IPS DF 19.7 (cell line): ENCODE measurements at regions not wholly inside any gene's neighbourhood (a gene's known extent, or its start where the extent isn't known, plus 50 kb on each side); places are given as distances from the start of the nearest gene placed in this dataset.
A peak's percentile ranks its signal among the peaks of the same experiment; 100 is the strongest.

Experiments
- DNase-seq: peaks from one replicate; pipeline ENCODE4 v3.0.0-alpha.2; 2013; ENCODE audit warnings: low read depth, low spot score

DNA sequence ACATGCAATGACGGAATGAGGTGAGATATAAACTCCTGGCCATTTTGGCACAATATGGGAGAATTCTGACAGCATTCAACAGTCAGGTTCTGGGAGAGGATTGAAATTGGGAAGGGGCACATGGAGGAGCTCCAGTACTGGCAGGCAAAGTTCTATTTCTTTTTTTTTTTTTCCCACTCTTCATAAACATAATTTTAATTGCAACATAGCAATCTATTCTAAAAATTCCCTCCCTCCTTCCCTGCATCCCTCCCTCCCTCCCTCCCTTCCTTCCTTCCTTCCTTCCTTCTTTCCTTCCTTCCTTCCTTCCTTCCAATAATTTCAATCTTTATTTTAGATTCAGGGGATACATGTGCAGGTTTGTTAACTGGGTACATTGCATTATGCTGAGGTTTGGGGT, 93.2 kb downstream of the PTCSC3 start:
- no peak for DNase-seq

GRCh38 chr14:36078080-36078479, 98.4 kb downstream of the PTCSC3 start:
- no peak for DNase-seq

- DNase-seq = no peak
Measured at GRCh38 chr14:36076197-36076596, 100.3 kb downstream of the PTCSC3 start.

DNA sequence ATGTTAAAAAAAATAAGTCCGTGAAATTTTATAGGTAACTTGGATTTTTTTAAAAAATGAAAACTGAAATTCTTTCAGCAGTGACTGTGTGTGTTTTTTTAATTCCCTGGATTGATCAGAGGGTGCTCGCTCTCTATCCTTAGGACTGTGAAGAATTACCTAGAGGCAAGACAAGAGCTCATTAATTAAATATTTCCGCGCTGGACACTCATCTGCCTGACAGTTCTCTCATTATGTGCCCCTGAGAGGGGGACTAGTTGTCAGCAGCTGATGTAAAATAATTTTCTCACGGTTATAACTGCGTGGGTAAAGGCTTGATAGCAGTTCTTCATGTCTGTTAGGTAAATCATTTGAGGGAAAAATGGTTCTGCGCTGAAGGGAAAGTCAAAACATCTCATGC, 101.3 kb downstream of the PTCSC3 start:
- DNase-seq = no peak

- no peak for DNase-seq
Measured at GRCh38 chr14:36070720-36071043, 105.8 kb downstream of the PTCSC3 start.

DNA sequence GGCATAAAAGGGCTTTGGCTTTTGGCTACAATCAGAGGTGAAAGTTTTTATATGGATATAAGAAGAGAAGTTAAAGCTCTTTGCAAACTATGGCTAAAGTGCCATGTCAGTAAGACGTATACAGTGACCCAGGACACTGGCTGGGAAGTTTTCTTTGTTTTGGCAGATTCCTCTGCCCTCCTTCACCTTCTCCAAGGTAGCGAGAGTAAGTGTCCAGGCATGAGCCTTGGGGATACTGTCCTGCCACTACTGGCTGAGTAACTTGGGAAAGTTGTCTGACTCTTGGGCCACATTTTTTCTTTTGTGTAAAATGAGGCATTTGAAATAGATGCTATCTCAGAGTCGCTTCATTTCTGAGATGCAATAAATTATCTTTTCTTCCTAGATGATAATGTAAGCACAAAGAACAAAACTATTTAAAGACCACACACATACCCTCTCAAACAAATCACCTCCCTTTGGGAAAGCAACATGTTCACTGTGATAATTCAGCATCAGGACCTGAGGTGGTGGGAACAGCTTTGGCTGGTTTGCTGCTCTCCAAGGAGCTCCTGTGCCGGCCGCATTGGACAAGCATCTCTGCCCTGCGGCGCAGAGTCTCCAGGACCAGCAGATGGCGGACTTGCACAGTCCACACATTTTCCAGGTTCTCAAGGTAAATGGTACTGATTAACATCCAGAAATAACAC, 106.3 kb downstream of the PTCSC3 start:
- DNase-seq = peak; percentile 33

- peak; percentile 15 for DNase-seq
Measured at GRCh38 chr14:36069535-36069900, 107.0 kb downstream of the PTCSC3 start.

DNA sequence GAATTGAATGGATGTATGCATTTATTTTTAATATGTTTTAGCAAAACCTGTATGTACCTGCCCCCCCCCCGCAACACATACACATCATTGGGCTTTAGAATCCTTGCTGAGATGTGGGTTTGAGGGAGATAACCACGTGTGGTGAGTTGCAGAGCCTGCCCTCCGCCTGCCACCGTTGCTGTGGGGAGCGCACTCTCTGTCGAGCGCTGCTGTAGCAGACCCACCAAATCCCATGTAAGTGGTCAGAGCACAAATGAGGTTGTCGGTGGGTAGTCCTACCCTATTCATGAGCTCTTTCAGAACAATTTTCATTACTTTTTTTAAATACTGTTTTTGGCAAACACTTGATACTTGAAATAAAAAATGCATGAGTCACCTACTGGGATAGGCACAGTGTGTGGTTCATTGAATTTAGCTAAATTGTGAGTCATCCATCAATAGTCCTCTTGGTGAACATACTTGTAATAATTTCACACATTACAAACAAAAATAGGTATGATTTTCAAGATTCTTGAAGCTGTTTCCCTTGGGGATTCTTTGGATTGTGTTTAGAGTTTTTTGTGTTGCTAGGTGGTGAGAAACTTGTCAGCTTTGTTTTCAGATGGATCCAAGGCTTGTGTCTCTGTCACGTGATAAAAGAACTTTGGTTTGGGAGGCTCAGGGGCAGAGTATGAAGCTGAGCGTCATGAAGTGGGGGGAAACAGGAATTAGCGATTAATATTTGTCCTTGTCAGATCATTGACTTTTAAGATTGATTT, 107.6 kb downstream of the PTCSC3 start:
- DNase-seq = no peak

DNA sequence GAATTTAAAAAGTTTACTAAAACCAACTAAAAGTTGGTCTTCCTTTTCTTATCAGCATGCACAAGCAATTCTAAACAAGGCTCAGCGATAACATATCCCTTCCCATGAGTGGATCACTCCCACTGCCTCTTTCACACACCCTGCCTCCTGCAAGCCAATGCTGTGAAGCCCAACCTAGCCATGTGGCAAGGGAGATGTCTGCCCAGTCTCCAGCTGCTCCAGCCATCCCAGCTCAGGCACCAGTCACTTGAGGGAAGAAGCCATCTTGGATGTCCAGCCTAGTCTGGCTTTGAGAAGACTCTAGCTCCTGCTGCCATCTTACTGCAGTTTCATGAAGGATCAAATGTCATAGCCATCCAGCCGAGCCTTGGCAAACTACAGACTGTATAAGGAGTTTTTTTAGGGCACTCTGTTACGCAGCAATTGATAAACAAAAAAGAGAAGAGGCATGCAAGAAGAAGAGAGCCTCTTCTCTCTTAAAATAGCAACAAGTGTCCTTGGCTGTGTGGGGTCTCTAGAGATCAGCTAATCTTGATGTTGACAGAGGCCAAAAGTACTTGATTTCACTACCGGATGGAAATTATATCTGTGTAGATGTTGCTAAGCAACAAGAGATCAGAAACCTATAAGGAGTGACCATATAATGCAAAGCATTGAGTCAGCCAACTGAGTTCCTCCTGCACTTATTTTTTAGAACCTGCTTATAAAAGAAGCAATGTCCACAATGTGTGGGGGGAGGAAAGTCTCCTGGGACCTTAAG, 108.9 kb downstream of the PTCSC3 start:
- DNase-seq = no peak

- no peak for DNase-seq
Measured at GRCh38 chr14:36066636-36067035, 109.9 kb downstream of the PTCSC3 start.

DNA sequence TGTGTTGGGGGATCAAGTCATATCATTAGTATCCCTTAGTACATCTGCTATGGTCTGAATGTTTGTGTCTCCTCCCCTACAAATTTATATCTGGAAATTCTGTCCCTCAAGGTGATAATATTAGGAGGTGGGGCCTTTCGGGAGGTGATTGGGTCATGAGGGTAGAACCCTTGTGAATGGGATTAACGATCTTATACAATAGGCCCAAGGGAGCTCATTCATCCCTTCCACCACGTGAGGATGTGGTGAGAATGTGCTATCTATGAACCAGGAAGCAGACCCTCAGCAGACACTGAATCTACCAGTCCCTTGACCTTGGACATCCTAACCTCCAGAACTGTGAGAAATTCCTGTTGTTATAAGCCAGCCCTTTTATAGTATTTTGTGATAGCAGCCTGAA, 110.7 kb downstream of the PTCSC3 start:
- no peak for DNase-seq

- no peak for DNase-seq
Measured at GRCh38 chr14:36059531-36059930, 117.0 kb downstream of the PTCSC3 start.

- DNase-seq = no peak
Measured at GRCh38 chr14:36057452-36058116, 118.9 kb downstream of the PTCSC3 start.

GRCh38 chr14:36056845-36057244, 119.7 kb downstream of the PTCSC3 start:
- DNase-seq = no peak

GRCh38 chr14:36055681-36056225, 120.8 kb downstream of the PTCSC3 start:
- DNase-seq = no peak

DNA sequence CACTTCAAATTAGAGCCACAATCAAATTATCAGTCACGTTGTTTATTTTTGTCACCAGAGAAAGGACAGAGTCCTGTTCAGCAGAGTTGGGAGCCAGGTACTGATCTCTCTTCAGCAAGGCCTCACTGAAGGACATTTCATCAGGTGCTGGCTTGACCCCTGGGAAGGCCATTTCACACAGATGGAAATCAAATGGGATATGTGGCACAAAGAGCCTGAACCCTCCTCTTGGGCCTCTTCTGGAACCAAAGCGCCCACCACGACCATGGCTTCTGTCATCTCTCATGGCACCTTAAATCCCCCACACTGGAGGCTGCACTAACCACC, 121.5 kb downstream of the PTCSC3 start:
- no peak for DNase-seq

DNA sequence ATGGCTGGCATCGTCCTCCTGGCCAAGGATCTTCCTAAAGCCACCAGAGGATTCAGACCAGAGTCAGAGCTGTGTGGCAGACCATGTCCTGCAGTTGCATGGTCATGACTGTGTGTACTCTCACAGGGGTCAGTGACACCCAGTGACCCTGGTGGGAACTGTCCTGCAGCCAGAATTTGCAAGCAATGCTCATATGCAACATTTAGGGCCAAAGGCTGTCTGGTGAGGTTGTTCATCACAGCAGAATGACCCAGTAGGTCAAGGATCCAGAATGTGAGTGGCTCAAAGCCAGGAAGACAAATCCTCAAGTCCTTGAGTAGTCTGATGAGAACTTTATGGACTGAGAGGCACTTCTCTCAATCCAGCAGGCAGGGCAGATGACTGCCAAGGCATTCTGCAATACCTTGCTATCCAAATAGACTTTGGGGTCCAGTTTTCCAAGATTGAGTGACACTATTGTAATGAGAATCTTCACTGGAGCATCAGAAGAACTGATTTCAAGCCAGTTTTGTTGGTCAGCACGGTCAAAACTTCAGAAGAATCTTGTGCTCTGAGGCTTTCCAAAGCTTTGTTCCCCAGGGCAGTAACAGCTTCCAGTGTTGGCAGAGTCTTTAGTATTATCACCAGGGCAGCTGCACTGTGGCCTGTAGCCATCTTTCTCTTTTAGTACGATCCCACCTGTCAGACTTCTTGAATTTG, 122.0 kb downstream of the PTCSC3 start:
- no peak for DNase-seq

DNA sequence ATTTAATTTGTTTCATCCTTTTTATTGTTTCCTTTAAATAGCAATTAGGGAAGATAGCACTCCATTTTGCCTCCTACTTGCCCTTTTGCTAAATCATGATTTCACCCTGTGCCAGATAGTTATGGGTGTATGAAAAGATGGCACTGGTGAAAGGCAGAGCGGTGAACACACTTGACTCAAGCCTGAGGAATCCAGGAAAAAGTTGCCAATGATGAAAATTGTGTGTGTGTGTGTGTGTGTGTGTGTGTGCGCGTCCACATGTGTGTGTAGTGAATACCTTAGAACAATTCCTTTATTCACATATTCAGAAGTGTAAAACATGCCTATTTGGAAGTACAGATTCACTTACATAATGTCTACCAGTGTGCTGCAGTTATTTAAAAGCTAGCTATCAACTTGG, 123.8 kb downstream of the PTCSC3 start:
- DNase-seq = no peak

GRCh38 chr14:36052063-36052462, 124.5 kb downstream of the PTCSC3 start:
- DNase-seq = no peak

DNA sequence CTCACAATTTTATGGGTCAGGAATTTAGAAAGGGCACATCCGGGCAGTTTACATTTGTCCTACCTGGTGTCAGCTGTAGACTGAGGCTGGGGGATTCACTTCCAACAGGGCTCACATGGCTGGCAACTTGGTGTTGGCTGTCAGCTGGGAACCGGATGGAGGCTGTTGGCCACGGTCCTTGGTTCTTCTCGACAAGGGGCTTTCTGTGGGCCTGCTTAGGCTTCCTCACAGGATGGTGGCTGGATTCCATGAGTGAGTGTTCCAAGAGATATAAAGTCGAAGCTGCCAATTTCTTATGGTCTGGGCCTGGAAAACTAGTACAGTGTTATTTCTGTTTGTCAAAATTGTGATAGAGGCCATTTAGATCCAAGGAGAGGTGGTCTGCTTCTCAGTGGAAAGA, 127.9 kb downstream of the PTCSC3 start:
- no peak for DNase-seq

DNA sequence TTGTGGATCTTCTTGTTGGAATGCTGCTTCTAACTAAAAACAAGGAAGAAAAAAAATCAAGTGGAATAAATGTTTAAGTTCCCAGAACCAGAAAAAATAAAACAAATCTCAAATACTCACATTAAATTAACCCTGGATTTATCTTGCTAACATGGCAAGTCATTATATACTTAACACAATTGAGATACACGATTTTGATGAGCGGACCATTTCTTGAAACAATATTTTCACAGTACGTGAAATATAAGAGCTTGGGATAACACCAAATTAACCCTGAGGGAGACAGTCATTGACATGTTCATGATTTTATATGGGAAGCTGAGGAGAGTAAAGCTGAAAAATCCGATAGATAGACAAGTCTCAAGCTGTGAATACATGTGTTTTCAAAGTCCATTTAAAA, 128.6 kb downstream of the PTCSC3 start:
- DNase-seq = no peak

- DNase-seq = no peak
Measured at GRCh38 chr14:36035675-36036074, 140.8 kb downstream of the PTCSC3 start.
